HCEC 1CT (cell line): ENCODE measurements at regions not wholly inside any gene's neighbourhood (a gene's known extent, or its start where the extent isn't known, plus 50 kb on each side); places are given as distances from the start of the nearest gene placed in this dataset.
"Not testable (repeated sequence)": the region's sequence is repeated elsewhere in the genome, so short reads cannot be mapped to it uniquely, and the experiment has no call there.

Experiments
- DNase-seq: peaks from one replicate; pipeline ENCODE4 v3.0.0-alpha.2; 2017

DNA sequence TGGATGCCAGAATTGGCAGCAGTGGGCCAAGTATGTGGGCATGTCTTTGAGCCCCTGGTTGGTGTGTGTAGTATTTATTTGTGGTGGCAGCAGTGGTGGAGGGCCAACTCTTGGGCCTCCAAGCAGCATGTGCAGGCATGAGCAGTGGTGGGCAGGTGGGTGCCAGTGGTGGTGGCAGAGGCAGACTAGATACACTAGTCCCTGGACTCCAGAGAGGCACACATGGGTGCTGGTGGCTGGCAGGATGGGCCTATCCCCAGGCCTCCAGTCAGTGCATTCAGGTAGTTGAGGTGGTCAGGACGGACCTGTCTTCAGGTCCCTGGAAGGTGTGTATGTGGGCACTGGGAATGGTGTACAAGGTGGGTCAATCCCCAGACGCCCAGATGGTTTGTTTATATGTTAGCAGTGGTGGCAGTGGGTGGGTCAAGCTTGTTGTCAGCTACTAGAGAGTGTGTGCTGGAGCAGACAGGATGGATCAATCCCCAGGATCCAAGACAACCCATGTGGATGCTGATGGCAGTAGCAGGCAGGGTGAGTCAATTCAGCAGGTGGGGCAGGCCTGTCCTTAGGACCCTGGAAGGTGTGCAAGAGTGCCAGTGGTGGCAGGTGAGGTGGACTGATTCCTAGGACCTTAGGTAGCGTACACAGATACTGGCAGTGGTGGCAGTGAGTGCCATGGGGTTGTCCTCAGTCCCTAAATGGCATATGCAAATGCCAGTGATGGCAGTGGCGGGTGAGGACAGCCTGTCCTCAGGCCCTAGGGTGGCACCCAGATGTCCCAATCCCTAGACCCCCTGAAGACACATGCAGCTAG, 294.3 kb downstream of the RPS24 start:
- DNase-seq = no peak

DNA sequence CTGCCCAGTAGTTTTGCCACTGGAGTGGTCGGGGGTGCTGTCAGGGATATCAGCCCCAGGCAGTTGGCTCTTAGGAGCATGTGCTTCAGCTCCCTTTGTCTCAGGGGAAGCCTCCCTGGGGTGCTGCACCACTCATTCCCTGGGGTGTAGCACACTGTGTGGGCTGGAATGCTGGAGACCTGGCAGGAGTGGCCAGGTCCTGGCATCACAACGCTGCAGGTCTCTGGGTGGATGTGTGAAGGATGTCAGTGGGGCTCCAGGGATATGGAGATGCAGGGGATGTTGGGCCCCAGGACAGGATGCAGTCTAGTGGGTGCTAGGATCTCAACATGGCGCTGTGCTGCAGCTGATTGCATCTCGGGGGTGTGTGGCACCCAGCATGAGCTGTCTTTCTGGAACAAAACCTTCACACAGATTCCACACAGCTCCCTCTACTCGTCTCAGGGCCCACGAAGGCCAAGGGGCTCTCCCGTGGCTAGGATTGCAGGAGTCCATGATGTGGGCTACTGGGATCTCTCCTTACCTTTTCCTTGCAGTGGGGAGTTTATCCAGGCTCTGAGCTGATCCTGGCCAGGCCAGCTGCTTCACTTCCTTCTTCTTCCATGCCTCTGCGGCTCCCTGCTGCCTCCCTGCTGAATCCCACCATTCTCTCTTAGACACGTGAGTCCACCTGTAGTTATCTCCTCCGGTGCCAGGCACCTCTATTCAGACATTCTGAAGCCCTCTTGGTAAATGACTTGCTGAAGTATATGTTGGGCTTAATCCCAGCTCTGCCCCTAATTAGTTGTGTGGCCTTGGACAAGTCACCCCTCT, 295.1 kb downstream of the RPS24 start:
- no peak for DNase-seq

DNA sequence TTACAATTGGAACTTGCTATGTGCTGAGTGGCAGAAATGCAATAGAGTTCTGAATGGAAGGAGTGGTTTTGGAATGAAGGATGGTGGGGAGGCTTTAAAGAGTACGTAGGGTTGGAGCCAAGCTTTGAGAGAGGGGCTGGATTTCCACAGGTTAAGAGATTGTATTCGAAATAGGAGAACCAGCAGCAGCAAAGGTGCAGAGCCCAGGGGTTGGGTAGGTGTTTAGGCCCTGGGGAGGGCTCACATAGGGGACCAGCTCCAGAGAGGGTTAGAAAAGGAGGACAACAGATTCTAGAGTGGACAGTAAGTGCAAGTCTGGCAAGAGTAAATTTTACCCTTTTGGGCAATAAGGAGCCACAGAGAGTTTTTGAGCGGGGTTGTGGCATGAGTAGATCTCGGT, 297.2 kb downstream of the RPS24 start:
- DNase-seq = no peak

DNA sequence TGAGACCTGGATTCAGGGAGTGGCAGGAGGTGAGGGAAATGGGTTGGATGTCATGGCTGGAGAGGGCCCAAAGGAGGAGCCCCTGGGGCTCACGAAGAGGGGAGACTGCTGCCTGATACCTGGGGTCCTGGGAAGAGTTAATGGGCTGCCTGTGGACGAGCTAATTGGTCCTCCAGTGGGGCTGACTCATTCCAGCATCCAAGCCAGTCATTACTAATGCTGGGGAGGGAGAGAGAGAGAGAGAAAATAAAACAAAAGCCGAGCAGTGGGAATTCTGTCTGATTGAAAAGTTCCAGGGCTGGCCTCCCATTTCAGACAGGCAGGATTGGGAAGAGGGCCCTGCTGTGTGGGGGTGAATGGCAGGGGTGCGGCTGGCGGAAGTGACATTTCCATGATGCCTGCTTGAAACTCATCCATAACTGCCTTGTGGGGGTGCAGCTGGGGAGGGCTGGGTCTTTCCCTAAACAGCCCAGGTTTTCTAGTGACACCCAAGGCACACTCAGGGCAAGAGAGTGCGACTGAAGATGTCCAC, 297.8 kb downstream of the RPS24 start:
- peak; percentile 55 for DNase-seq

DNA sequence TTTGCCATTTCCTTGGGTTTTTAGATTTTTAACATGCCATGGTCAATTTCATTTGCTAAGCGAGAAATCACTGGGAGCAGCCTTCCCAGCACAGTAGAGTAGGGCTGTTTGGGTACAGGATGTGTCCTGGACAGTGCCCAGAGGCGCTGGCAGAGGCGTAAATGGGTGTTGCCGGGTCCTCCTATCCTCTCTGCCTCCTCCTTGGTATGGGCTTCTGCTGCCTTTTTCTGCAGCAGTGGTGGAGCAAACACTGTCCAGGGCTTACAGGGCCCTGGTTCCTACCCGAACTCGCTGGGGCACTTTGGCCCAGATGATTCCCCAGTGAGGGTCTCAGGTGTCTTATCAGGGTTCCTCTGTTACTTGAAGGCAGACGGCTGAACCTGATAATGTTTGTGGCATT, 298.3 kb downstream of the RPS24 start:
- no peak for DNase-seq

DNA sequence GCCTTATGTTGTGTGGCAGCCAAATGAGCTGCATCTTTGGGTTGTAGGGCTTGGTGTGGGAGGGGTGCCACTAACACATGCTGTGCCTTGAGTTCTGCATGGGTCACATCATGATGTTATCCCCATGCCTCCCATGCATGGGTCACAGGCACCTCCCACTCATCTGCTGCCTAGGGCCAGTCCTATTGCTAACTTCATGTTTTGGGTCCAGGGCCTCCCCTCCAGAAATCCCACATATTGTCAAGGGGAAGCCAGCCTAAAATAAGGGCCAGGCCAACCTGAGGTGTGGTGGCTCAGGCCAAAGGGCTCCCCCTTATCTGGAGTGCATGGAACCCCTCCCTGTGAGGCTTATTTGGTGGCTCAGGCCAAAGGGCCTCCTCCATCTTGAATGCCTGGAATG, 299.0 kb downstream of the RPS24 start:
- DNase-seq = no peak

DNA sequence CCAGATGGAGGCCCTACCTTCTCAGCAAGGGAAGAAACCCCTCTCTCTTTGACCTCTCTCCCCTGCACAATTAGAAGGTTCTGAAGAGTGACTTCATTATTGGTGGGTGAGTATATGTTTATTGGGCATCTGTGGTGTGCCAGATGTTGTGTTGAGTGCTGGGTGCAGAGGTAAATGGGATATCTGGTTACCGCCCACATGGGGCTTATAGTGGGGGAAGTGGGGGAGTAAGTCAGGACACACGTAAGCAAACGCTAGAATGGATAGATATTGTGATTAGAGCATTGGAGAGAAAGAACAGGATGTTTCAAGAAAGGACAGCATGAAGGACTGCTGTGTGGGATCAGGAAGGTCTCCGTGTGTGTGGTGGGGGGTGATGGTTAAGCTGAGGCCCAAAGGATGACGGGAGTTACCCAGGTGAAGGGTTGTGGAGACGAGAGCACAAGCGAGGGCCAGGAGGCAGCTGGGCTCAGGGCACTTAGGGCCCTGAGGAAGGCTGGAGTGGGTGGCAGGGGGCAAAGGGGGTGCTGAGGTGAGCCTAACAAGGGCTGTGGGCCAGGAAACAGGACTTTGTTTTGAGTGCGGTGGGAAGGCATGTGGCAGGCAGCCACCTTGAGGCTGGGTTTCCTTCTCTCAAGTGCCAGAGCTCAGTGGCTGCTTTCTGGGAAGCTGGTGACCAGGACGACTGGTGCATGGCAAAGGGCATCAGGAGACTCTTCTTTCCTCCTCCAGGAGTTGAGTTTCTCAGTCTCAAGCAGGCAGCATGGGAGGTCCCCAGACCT, 299.9 kb downstream of the RPS24 start:
- no peak for DNase-seq

DNA sequence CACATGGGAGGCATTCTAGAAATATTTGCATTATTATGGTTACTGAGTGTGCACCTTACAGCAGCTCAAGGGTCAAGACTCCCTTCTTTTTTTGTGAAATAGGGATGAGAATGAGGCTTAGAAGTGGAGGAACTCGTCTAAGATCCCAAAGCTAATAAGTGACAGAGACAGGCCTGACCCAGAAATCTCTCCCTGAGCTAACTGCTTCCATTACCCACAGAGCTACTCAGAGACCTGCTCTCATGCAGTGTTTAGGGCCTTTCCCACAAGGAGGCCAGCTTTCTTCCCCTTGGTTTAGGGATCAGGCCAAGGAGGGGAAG, 301.7 kb downstream of the RPS24 start:
- no peak for DNase-seq

DNA sequence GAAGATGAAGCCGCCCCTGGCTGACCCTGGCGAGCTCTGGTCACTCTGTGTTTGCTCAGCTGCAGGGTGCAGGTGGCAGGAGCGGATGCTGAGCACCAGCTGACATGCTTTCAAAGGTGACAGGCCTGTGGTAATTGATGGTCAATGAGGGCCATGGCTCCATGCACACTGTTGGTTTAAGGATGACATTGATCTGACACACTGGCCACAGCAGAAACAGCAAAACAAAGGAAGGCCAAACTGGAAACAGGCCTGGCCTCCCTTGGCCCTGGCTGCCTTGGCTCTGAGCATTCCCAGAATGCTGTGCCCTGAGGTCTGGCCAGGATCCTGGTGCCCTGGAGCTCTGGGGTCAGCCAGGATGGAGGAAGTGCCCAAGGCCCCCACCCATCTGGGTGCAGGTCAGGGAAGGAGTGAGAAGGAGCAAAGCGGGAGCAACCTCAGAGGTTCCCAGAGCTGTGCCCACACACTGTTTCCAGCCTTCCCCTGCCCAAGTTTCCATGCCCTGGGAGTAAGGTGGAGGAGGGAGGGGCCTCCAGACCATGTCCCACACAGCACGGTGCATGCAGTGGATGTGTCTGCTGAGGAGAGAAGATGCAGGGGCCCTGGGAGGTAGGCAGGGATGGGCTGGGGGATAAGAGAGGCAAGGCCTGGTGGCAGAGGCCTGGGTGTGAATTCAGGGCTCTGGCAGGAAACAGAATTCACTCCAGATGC, 302.2 kb downstream of the RPS24 start:
- DNase-seq = peak; percentile 93

DNA sequence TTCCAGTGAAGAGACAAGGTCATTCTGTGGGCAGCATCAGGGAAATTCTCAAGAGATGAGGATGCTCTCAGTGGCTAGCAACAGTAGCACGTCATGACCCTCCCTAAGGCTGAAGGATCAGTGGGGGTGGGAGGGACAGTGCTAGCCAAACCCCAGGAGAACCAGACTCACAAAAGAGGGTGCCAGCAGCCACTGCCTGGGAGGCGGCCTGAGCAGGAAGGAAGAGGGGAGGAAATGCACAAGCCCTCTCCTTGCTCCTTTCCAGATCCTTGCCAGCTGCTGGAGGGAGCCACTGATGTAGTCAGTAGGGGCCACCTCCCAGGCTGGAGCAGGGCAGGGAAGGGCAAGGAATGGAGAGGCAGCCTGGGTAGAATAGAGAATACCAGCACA, 302.7 kb downstream of the RPS24 start:
- DNase-seq = peak; percentile 97

DNA sequence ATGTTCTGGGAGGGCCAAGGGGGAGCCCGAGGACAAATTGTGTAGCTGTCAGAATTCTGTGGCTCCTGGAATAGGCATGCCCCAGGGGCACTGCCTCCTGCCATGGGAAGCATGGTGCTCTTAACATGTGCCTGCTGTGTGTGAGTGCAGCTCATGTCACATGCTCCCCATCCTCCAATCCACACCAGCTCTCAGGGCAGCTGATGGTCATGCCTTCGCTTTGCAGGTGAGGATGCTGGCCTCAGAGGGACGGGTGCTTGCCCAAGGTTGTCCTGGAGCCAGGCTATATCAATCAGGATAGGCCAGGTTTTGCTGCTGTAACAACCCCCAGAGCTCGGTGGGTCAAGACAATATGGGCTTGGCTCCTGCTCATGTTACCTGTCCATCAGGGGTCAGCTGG, 303.4 kb downstream of the RPS24 start:
- DNase-seq = no peak

DNA sequence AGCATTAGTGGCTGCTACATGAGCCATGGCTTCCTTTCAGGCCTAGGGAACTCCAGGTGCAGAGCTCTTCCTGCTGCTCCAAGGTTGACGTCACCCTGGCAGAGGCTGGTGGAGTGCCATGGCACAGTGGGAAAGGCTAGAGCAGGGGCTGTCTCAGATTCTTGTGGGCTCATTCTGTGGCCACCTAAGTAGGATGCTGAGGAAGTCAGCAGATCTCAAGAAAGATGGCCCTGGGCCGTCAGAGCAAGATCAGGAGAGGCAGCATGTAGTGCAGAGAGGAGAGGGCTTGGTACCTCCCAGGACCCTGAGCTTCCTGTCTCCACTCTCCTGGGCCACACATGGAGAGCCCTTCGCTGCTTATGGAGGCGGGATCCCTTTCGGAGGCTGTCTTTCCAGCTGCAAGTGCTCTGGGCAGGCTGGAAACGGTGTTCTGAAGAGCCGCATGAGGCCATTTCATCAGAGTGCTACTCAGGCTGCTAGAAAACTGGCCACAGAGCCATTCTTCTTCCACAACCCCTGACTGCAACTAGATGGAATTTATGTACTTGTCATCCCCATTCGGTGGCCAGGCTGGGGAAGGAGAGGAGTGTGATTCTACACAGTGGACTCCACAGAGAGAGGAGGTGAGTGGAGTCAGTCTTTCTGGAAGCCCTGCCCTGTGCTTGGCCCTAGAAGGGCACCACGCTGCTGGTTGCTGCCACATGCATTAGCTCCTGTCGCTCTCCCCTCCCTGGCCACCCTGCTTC, 304.2 kb downstream of the RPS24 start:
- DNase-seq = no peak

DNA sequence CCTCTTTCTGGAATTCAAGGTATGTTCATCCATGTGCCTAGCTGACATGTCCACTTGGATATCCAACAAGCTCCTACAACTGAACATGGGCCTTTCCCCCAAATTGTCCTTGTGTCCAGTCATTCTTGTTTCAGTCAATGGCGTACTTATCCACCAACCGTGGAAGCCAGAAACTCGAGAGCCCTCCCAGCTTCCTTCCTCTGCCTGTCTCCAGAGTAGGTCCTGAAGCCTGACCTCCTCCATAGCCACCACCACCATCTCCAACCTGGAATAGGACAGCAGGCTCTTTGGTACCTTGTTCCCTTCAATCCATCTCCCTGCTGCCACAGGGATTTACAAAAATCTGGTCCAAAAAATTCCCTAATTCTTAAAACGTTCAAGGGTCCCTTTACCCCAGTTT, 305.1 kb downstream of the RPS24 start:
- DNase-seq = no peak

DNA sequence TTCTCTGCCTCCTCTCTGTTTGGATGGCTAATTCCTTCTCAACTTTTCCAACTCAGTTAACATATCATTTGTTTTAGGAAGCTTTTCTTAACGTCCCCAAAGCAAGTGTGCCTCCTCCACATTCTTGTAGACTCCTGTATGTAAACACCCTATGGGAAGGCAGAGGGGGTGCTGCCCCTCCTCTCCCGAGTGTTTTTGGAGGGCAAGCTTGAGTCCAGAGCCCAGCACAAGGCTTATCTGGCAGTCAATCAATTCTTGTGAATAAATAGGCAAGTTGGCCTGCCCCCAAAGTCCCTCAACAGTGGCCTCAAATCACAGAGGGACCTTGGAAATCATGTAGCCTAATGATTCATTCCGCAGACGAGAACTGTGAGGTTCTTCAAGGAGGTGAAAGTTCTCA, 305.6 kb downstream of the RPS24 start:
- no peak for DNase-seq

DNA sequence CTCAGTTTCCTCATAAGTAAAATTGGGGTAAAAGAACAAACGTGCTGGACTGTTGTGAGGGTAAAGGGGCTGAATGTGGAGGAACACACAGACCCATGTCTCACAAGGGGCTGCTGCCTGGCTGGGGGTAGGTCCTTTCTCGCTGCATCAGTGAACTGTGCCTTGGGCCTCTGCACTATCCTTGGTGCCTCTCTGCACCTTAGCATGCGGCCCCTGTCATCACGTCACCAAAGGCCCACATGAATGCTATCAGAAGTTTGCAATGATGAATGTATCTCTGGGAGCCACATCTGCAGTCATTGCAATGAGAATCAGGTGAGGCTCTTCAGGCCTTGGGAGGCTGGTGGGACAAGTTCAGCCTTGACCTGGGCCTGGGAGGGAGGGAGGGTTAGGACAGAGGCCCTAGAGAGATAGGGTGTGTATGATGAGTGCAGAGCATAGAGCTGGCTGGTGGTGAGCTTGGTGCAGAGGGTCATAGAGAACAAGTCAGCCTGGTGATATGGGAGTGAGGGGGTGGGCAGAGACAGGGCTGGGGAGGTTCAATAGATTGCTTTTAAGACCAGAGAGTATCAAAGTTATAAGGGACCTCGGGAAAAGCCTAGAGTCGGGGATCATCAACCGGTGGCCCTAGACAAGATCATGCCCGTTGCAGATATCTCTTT, 308.4 kb downstream of the RPS24 start:
- DNase-seq = no peak

DNA sequence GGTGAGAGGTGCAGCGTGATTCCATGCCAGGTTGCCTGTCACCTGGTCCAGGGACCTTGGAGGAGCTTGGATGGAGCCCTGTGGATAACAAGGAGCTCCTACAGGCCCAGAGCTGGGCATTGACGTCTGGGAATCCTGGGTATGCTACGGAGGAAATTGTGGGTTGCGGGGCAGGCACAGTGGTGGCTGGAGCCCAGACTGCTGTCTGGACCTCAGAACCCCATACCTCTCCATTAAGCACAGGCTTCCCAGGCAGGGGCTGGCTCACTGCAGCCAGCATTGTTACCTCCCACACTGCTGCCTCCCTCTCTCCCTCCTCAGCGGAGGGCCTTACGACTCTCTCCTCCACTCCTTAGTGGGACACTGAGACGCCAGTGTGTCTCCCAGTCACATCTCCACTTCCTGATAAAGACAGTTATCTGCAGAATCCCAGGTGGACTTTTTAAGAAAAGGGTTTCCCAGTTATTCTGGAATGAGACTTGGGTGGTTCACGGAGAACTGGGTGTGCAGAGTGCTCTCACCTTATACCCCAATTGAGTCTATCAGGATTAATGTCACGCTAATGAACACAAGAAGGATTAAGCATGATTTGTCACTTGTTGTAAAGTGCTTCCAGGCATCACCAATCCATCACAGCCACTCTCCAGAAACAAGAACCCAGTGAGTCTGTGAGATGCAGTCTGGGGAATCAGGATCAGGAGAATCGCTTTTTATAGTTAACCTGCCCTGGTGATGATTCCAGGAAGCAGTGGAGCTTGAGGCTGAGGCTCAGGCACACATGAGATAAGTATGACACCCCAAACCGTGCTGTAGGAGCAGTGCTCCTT, 309.4 kb downstream of the RPS24 start:
- DNase-seq = no peak

DNA sequence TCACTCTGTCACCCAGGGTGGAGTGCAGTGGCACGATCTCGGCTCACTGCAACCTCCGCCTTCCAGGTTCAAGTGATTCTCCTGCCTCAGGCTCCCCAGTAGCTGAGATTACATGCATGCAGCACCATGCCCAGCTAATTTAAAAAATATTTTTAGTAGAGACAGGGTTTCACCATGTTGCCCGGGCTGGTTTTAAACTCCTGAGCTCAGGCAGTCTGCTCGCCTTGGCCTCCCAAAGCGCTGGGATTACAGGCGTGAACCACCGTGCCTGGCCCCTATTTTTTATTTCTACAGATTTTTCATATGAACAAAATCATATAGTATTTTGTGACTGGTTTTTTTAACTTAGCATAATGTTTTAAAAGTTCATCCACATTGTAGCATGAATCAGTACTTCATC, 310.6 kb downstream of the RPS24 start:
- DNase-seq = not testable (repeated sequence)

DNA sequence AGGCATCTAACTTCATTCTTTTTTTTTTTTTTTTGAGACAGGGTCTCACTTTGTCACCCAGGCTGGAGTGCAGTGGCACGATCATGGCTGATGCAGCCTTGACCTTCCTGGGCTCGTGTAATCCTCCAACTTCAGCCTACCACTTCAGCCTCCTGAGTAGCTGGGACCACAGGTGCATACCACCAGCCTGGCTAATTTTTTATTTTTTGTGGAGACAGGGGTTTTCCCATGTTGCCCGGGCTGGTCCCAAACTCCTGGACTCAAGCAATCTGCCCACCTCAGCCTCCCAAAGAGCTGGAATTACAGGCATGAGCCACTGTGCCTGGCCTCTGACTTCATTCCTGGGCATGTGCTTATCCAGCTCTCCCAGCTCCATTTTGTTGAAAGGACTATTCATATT, 311.9 kb downstream of the RPS24 start:
- not testable (repeated sequence) for DNase-seq

DNA sequence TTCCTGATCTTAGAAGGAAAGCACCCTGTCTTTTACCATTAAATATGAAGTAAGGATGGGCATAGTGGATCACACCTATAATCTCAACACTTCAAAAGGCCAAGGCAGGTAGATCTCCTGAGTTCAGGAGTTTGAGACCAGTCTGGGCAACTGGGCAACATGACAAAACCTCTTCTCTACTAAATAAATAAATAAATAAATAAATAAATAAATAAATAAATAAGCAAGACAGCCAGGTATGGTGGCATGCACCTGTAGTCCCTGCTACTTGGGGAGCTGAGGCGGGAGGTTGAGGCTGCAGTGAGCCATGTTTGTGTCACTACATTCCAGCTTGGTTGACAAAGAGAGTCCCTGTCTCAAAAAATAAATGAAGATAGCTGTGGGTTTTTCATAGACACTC, 313.1 kb downstream of the RPS24 start:
- DNase-seq = no peak

DNA sequence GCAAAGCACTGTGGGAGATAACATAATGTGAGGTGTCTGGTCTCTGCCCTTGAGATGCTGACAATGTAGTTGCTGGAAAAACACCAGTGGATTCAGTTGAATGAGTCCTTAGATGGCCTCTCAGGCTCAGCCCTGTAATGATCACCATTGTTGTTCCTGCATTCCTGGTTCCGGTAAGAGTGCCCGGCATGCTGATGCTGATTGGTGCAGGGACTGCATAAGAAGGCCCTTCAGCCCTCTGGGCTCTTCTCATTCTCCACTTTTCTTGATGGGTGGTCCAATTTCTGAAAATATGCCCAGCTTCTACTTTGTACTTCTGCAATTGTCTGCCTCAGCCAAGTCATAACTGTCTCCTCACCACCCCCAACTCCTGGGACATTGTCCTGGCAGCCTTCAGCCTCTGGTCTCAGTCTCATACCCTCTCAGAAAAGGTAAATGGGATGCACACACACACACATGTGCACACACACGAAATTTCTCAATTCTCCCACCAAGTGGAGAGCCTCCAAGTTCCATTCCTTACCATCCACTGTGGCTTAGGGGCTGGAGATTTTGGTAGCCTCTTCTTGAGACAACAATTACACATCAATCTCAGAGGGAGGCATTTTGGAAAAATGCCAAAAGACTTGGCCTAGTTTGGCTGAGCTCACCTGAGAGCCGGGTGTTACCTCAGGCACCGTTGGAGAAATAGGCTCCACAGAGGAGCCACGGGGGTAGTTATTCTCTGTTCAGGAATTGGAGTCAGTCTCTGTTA, 314.9 kb downstream of the RPS24 start:
- DNase-seq = no peak
